CD4-positive, CD25-positive, alpha-beta regulatory T cell (primary cell): ENCODE measurements at regions not wholly inside any gene's neighbourhood (a gene's known extent, or its start where the extent isn't known, plus 50 kb on each side); places are given as distances from the start of the nearest gene placed in this dataset.
"Not testable (repeated sequence)": the region's sequence is repeated elsewhere in the genome, so short reads cannot be mapped to it uniquely, and the experiment has no call there.

Experiments used
- ATAC-seq, 2 donors: fragments of 150-1000 bp; cut with Tn5 transposase; one replicate each; pipeline ENCODE4 v1.10.0; 2021; ENCODE audit warnings: low read depth in 2 of 2, moderate number of reproducible peaks in 2 of 2, moderate library complexity in 1 of 2
- DNase-seq, 3 donors: peaks; one replicate each; pipeline versions ENCODE4 v3.0.0 to v3.0.0-alpha.2; 2012 to 2022; ENCODE audit warnings: mixed read lengths in 1 of 3
- H3K27ac ChIP-seq: one replicate; pipeline ENCODE4 v1.7.0; 2013; ENCODE audit warnings: mild to moderate bottlenecking, low read length; ENCODE audit not compliant: insufficient read depth, poor library complexity, severe bottlenecking
- H3K27me3 ChIP-seq: one replicate; pipeline ENCODE4 v1.7.0; 2013; ENCODE audit warnings: low read length; ENCODE audit not compliant: control insufficient read depth, insufficient read depth
- H3K36me3 ChIP-seq: one replicate; pipeline ENCODE4 v1.7.0; 2013; ENCODE audit warnings: mild to moderate bottlenecking, low read length, moderate library complexity; ENCODE audit not compliant: control insufficient read depth, insufficient read depth
- H3K4me1 ChIP-seq: 2 replicates; pipeline ENCODE4 v1.7.0; 2013; ENCODE audit warnings: mild to moderate bottlenecking, low read length; ENCODE audit not compliant: insufficient read depth, control insufficient read depth, poor library complexity, severe bottlenecking
- H3K4me3 ChIP-seq: one replicate; pipeline ENCODE4 v1.7.0; 2013; ENCODE audit warnings: low read depth, mild to moderate bottlenecking, low read length, moderate library complexity
- H3K9me3 ChIP-seq, 2 experiments: 1 replicate in 1 of 2; 2 replicates in 1 of 2; pipeline ENCODE4 v1.7.0; 2013; ENCODE audit warnings: low read length in 2 of 2, mild to moderate bottlenecking in 1 of 2, moderate library complexity in 1 of 2; ENCODE audit not compliant: control insufficient read depth in 2 of 2
- H3K27ac Mint-ChIP-seq, 3 donors: one replicate each; pipeline ENCODE4 v1.8.0; 2020 to 2022; ENCODE audit warnings: mild to moderate bottlenecking in 3 of 3, mixed read lengths in 3 of 3, moderate library complexity in 2 of 3
- H3K27me3 Mint-ChIP-seq: one replicate; pipeline ENCODE4 v1.8.0; 2022; ENCODE audit warnings: mild to moderate bottlenecking, mixed read lengths
- H3K36me3 Mint-ChIP-seq: one replicate; pipeline ENCODE4 v1.8.0; 2020; ENCODE audit warnings: mixed read lengths
- H3K4me1 Mint-ChIP-seq, 4 donors: one replicate each; pipeline ENCODE4 v1.8.0; 2020 to 2022; ENCODE audit warnings: mixed read lengths in 4 of 4, mild to moderate bottlenecking in 1 of 4
- H3K4me3 Mint-ChIP-seq, 4 donors: one replicate each; pipeline ENCODE4 v1.8.0; 2020 to 2022; ENCODE audit warnings: mild to moderate bottlenecking in 4 of 4, mixed read lengths in 4 of 4, moderate library complexity in 3 of 4
- H3K9me3 Mint-ChIP-seq, 7 donors: one replicate each; pipeline ENCODE4 v1.8.0; 2020 to 2022; ENCODE audit warnings: mixed read lengths in 7 of 7, mild to moderate bottlenecking in 3 of 7, moderate library complexity in 2 of 7

DNA sequence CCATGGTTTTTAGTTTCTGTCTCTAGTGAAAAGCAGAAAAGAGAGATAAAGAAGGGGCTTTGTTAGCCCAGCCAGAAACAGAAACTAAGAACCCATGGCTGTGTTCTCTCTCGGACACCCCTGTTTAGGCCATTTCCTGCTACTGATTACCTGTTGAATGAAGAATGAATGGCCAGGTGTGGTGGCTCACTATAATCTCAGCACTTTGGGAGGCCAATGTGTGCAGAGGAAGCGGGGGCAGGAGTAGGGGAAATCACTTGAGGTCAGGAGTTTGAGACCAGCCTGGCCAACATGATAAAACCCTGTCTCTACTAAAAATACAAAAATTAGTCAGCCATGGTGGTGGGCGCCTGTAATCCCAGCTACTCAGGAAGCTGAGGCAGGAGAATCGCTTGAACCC, 93.8 kb upstream of the MSH6 start:
- H3K4me3 ChIP-seq, H3K9me3 Mint-ChIP-seq, H3K36me3 ChIP-seq, H3K4me3 Mint-ChIP-seq, H3K27me3 ChIP-seq, H3K27ac ChIP-seq, H3K27ac Mint-ChIP-seq, DNase-seq, H3K27me3 Mint-ChIP-seq, H3K9me3 ChIP-seq, ATAC-seq, H3K36me3 Mint-ChIP-seq, H3K4me1 ChIP-seq, H3K4me1 Mint-ChIP-seq: not testable (repeated sequence)

DNA sequence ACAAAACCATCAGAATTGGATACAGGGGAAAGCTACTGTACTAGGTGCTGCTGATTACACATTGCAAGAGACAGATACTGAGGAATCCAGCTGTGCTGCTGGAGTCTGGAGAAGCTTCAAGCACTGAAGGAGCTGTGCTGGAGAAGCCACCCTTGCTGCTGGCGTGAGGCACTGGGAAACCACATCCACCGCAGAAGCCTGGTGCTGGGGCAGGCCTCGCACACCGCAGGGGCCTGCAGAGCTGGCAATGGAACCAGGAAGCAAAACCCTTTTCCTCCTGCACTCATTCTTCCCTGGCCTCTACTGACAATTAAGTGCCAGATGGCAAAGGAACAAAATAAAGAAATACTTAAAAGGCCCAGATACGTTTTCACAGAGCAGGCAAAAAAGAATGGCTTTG, 94.4 kb upstream of the MSH6 start:
- Mint-ChIP-seq H3K9me3 (peaks cover 0 to 3% (median 0%) of the 10 kb centered on the region in 7 donors), H3K4me3 (no peak overlapping the region), H3K36me3 (no peaks in the 10 kb centered on the region), H3K4me1 (no peaks in the 10 kb centered on the region), H3K27ac (peak overlapping the region in 1 of 3 donors; percentile 61), H3K27me3 (peaks cover 8% of the 10 kb centered on the region)
- H3K27me3 ChIP-seq, result no peaks in the 10 kb centered on the region
- H3K4me1 ChIP-seq, result no peaks in the 10 kb centered on the region
- H3K4me3 ChIP-seq, result no peak overlapping the region
- no peak overlapping the region for H3K27ac ChIP-seq
- H3K36me3 ChIP-seq, result no peaks in the 10 kb centered on the region
- DNase-seq, result no peak
- no peak for ATAC-seq
- no peaks in the 10 kb centered on the region for H3K9me3 ChIP-seq

DNA sequence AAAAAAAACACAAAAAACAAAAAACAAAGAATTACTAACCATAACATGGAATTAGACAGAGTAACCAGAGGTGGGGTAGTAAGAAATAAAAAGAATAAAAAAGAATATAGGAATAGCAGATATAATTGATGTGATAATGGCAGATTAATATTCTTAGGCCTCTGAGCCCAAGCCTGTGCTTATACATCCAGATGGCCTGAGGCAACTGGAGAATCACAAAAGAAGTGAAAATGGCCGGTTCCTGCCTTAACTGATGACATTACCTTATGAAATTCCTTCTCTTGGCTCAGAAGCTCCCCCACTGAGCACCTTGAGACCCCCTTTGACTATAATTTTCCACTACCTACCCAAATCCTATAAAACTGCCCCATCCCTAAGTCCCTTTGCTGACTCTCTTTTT, 95.1 kb upstream of the MSH6 start:
- Mint-ChIP-seq H3K27ac (no peak overlapping the region), H3K27me3 (peaks cover 8% of the 10 kb centered on the region), H3K36me3 (no peaks in the 10 kb centered on the region), H3K9me3 (peaks cover 0 to 3% (median 0%) of the 10 kb centered on the region in 7 donors), H3K4me3 (no peak overlapping the region), H3K4me1 (no peaks in the 10 kb centered on the region)
- H3K27me3 ChIP-seq, result no peaks in the 10 kb centered on the region
- H3K36me3 ChIP-seq, result no peaks in the 10 kb centered on the region
- H3K4me1 ChIP-seq, result no peaks in the 10 kb centered on the region
- no peak for ATAC-seq
- no peak overlapping the region for H3K4me3 ChIP-seq
- no peaks in the 10 kb centered on the region for H3K9me3 ChIP-seq
- DNase-seq, result no peak
- no peak overlapping the region for H3K27ac ChIP-seq

DNA sequence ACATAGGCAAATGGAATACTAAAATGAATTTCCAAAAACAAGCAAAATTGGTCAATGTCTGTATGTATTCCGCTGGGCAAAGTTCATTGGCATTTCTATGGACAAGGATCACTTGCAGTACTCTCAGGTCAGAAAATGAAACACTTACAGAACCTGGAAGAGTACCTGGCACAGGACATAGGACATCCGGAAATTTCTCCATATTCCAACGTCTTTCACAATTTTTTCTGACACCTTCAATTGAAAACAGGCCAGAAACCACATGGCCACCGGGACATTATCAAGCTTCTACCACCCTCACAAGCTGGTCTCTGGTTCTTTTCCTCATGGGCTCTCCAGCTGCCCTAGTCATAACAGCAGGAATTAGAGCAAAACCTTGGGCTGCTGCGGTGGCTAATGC, 96.9 kb upstream of the MSH6 start:
- H3K9me3 ChIP-seq, result no peaks in the 10 kb centered on the region
- Mint-ChIP-seq H3K27me3 (peaks cover 14% of the 10 kb centered on the region), H3K27ac (no peak overlapping the region), H3K4me3 (no peak overlapping the region), H3K9me3 (peaks cover 0 to 4% (median 0%) of the 10 kb centered on the region in 7 donors), H3K36me3 (no peaks in the 10 kb centered on the region), H3K4me1 (no peaks in the 10 kb centered on the region)
- H3K27ac ChIP-seq, result no peak overlapping the region
- H3K27me3 ChIP-seq, result no peaks in the 10 kb centered on the region
- no peak overlapping the region for H3K4me3 ChIP-seq
- no peaks in the 10 kb centered on the region for H3K36me3 ChIP-seq
- no peak for DNase-seq
- H3K4me1 ChIP-seq, result no peaks in the 10 kb centered on the region
- ATAC-seq, result no peak

GRCh38 chr2:47682216-47682749, 100.7 kb upstream of the MSH6 start:
- H3K9me3 ChIP-seq, result no peaks in the 10 kb centered on the region
- no peaks in the 10 kb centered on the region for H3K4me1 Mint-ChIP-seq
- H3K36me3 Mint-ChIP-seq, result no peaks in the 10 kb centered on the region
- ATAC-seq (no peak), DNase-seq (no peak)
- H3K4me1 ChIP-seq, result no peaks in the 10 kb centered on the region
- H3K9me3 Mint-ChIP-seq, result peaks cover 0 to 3% (median 0%) of the 10 kb centered on the region in 7 donors
- peaks cover 19% of the 10 kb centered on the region for H3K27me3 Mint-ChIP-seq
- H3K4me3 Mint-ChIP-seq, result no peak overlapping the region
- no peak overlapping the region for H3K27ac Mint-ChIP-seq
- H3K4me3 ChIP-seq, result no peak overlapping the region
- H3K27me3 ChIP-seq, result no peaks in the 10 kb centered on the region
- H3K36me3 ChIP-seq, result no peaks in the 10 kb centered on the region
- H3K27ac ChIP-seq, result no peak overlapping the region

GRCh38 chr2:47676261-47676926, 105.6 kb upstream of the KCNK12 start:
- no peaks in the 10 kb centered on the region for H3K9me3 ChIP-seq
- no peaks in the 10 kb centered on the region for H3K27me3 ChIP-seq
- peaks cover 5% of the 10 kb centered on the region for H3K27me3 Mint-ChIP-seq
- no peaks in the 10 kb centered on the region for H3K4me1 Mint-ChIP-seq
- no peak for ATAC-seq
- no peak overlapping the region for H3K27ac ChIP-seq
- no peak overlapping the region for H3K4me3 ChIP-seq
- no peaks in the 10 kb centered on the region for H3K4me1 ChIP-seq
- no peak for DNase-seq
- H3K27ac Mint-ChIP-seq, result no peak overlapping the region
- no peak overlapping the region for H3K4me3 Mint-ChIP-seq
- H3K36me3 ChIP-seq, result no peaks in the 10 kb centered on the region
- H3K9me3 Mint-ChIP-seq, result peaks cover 0 to 2% (median 0%) of the 10 kb centered on the region in 7 donors
- H3K36me3 Mint-ChIP-seq, result no peaks in the 10 kb centered on the region

- Histone ChIP-seq H3K27me3 (no peaks in the 10 kb centered on the region), H3K4me1 (no peaks in the 10 kb centered on the region), H3K27ac (no peak overlapping the region), H3K36me3 (no peaks in the 10 kb centered on the region), H3K4me3 (no peak overlapping the region), H3K9me3 (no peaks in the 10 kb centered on the region)
- Mint-ChIP-seq H3K9me3 (peaks cover 0 to 2% (median 0%) of the 10 kb centered on the region in 7 donors), H3K27me3 (peaks cover 5% of the 10 kb centered on the region), H3K4me3 (no peak overlapping the region), H3K27ac (peak overlapping the region in 1 of 3 donors; percentile 60), H3K36me3 (no peaks in the 10 kb centered on the region), H3K4me1 (no peaks in the 10 kb centered on the region)
- ATAC-seq, result no peak
- no peak for DNase-seq
Observed at GRCh38 chr2:47675196-47675825, 104.5 kb upstream of the KCNK12 start.

DNA sequence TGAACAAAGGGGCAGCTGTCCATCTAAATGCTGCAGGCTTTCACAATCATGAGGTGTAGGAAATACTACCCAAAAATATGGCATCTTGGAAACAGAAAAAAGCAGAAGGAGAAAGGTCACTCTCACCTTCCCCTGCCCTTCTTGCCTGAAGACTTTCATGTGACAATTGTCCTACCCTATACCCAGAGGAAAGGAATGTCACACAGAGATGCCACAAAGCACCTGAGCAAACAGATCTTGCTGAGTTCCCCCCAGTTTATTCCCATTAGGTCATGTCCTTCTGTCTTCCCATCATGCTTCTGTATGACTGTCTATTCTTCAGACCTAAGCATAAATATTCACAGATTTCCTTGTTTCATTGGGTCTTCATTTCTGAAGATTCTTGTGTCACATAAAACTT, 95.5 kb upstream of the KCNK12 start:
- Mint-ChIP-seq H3K9me3 (no peaks in the 10 kb centered on the region), H3K4me1 (no peaks in the 10 kb centered on the region), H3K4me3 (no peak overlapping the region), H3K27me3 (no peaks in the 10 kb centered on the region), H3K27ac (no peak overlapping the region), H3K36me3 (no peaks in the 10 kb centered on the region)
- H3K4me1 ChIP-seq, result no peaks in the 10 kb centered on the region
- ATAC-seq (no peak), DNase-seq (no peak)
- H3K27me3 ChIP-seq, result no peaks in the 10 kb centered on the region
- no peak overlapping the region for H3K4me3 ChIP-seq
- H3K9me3 ChIP-seq, result no peaks in the 10 kb centered on the region
- no peaks in the 10 kb centered on the region for H3K36me3 ChIP-seq
- no peak overlapping the region for H3K27ac ChIP-seq
